ENCODE measurements at regions not wholly inside any gene's neighbourhood (a gene's known extent, or its start where the extent isn't known, plus 50 kb on each side); places are given as distances from the start of the nearest gene placed in this dataset.

DNA sequence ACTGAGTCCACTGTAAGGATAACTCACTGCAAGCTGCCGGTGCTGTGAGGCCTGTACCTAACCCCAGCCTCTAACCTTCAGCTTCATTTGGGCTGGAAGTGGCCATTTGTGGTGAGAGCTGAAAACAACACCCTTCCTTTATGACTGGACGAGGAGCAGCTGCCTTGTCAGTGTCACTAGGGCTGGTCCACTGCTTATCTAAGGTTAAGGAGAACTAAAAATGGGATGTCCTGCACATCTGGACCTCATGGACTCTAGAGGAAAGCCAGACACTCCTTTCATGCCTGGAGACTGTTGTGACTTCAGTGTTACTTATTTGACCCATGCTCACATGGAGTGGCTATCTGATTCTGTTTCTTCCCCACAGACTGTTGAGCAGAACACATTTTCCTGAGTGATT is 139.9 kb downstream of the ZNF518B start:
- TF ChIP-seq, protein P1, sequence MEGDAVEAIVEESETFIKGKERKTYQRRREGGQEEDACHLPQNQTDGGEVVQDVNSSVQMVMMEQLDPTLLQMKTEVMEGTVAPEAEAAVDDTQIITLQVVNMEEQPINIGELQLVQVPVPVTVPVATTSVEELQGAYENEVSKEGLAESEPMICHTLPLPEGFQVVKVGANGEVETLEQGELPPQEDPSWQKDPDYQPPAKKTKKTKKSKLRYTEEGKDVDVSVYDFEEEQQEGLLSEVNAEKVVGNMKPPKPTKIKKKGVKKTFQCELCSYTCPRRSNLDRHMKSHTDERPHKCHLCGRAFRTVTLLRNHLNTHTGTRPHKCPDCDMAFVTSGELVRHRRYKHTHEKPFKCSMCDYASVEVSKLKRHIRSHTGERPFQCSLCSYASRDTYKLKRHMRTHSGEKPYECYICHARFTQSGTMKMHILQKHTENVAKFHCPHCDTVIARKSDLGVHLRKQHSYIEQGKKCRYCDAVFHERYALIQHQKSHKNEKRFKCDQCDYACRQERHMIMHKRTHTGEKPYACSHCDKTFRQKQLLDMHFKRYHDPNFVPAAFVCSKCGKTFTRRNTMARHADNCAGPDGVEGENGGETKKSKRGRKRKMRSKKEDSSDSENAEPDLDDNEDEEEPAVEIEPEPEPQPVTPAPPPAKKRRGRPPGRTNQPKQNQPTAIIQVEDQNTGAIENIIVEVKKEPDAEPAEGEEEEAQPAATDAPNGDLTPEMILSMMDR (IDR thresholded peaks at IDR 0.05), result no peak
- no peak for TF ChIP-seq POLR2A (IDR thresholded peaks at IDR 0.05)
- TF ChIP-seq POLR2AphosphoS5 (IDR thresholded peaks at IDR 0.05), result no peak

All from prostate gland (tissue), 2 donors.